ENCODE measurements at regions not wholly inside any gene's neighbourhood (a gene's known extent, or its start where the extent isn't known, plus 50 kb on each side); places are given as distances from the start of the nearest gene placed in this dataset.

- H3K4me1 ChIP-seq (ENCODE audit: control insufficient read depth, insufficient read depth, low read length) = no peaks in the 10 kb centered on the region
- H3K4me3 ChIP-seq (ENCODE audit: low read depth in 2 of 2, low read length in 2 of 2) = no peak overlapping the region
- H3K36me3 ChIP-seq (ENCODE audit: control insufficient read depth, insufficient read depth, low read length) = no peaks in the 10 kb centered on the region; the same call in 1 of the 2 replicates
- ATAC-seq (no peak), DNase-seq (ENCODE audit: low read depth, low spot score) (no peak)
- no peak for TF ChIP-seq CTCF (IDR thresholded peaks at IDR 0.05)
- TF ChIP-seq REST (IDR thresholded peaks at IDR 0.05; ENCODE audit: insufficient read depth in 1 of 2, low read depth in 2 of 2, low read length in 1 of 2) = no peak
- no peak for TF ChIP-seq TCF7L2 (IDR thresholded peaks at IDR 0.05; ENCODE audit: low read depth, low read length)
- TF ChIP-seq POLR2AphosphoS5 (IDR thresholded peaks at IDR 0.05; ENCODE audit: low read depth, low read length) = no peak
- TF ChIP-seq SIN3A (IDR thresholded peaks at IDR 0.05; ENCODE audit: borderline replicate concordance, insufficient read depth, low read depth, low read length) = no peak
- POLR2A ChIA-PET = interaction anchor here (0.6 kb wide), 1 partner anchor 976 kb away, joined by 4 read pairs; no protein-coding TSS in a partner anchor
- no TSS peak for BruUV-seq (replicated peaks)
- intact Hi-C loops (cut with micrococcal nuclease; ENCODE audit: unreplicated experiment) (no loop called here), in situ Hi-C loops (cut with HindIII; ENCODE audit: low pct_unique_long_range_greater_than_20kb, low sequenced_read_pairs) (no loop called here)
- no peak overlapping the region; the same call in 1 of the 2 replicates for H3K27ac ChIP-seq (ENCODE audit: low read length)
- peaks cover 3% of the 10 kb centered on the region; the same call in 1 of the 2 replicates for H3K9me3 ChIP-seq (ENCODE audit: control insufficient read depth, insufficient read depth, low read depth, low read length)
- H3K27me3 ChIP-seq (ENCODE audit: control insufficient read depth, insufficient read depth, low read length) = no peaks in the 10 kb centered on the region
- CTCF ChIA-PET = no interaction called here
Observed at GRCh38 chr10:4748491-4749270, 77.3 kb upstream of the AKR1E2 start.

DNA sequence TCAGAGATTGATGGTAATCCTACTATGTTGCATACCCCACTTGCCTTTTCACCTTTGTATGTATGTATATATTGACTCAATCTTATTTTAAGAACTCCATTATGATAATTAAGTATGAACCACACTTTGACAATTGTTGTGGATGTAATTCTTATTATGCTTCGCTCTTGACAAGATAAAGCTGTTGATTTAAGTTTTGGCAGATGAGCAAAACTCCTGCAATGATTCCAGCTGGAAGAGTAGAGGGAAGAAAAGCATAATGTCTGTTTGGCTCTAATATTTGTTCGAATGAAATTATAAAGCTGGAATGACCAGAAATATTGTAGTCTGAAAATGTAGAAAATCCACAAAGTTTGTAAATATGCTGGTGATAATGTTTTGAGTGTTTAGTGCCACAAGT is 83.8 kb upstream of the AKR1E2 start:
- in situ Hi-C loops (cut with HindIII; ENCODE audit: low pct_unique_long_range_greater_than_20kb, low sequenced_read_pairs) = no loop called here

More for the DNA sequence above, 83.8 kb upstream of the AKR1E2 start:
- no peak for TF ChIP-seq CTCF (IDR thresholded peaks at IDR 0.05)
- no peak for TF ChIP-seq SIN3A (IDR thresholded peaks at IDR 0.05; ENCODE audit: borderline replicate concordance, insufficient read depth, low read depth, low read length)
- Histone ChIP-seq H3K36me3 (ENCODE audit: control insufficient read depth, insufficient read depth, low read length) (no peaks in the 10 kb centered on the region; the same call in 1 of the 2 replicates), H3K9me3 (ENCODE audit: control insufficient read depth, insufficient read depth, low read depth, low read length) (peaks cover 3% of the 10 kb centered on the region; the same call in 1 of the 2 replicates), H3K27me3 (ENCODE audit: control insufficient read depth, insufficient read depth, low read length) (no peaks in the 10 kb centered on the region), H3K4me3 (ENCODE audit: low read depth in 2 of 2, low read length in 2 of 2) (no peak overlapping the region), H3K27ac (ENCODE audit: low read length) (no peak overlapping the region), H3K4me1 (ENCODE audit: control insufficient read depth, insufficient read depth, low read length) (no peaks in the 10 kb centered on the region)
- BruUV-seq (replicated peaks) = no TSS peak
- ATAC-seq (no peak), DNase-seq (ENCODE audit: low read depth, low spot score) (no peak)
- ChIA-PET POLR2A (interaction anchor here (0.7 kb wide), 1 partner anchor 65 kb away, joined by 3 read pairs; no protein-coding TSS in a partner anchor), CTCF (no interaction called here)
- intact Hi-C loops (cut with micrococcal nuclease; ENCODE audit: unreplicated experiment) = no loop called here

Measured in Panc1 (cell line).